Stimulated activated CD4-positive, alpha-beta T cell treated with anti-CD3 and anti-CD28 coated beads, Interleukin-1b, Interleukin-23, amount 100 ng/mL, for 1 hour (primary cell): ENCODE measurements at regions not wholly inside any gene's neighbourhood (a gene's known extent, or its start where the extent isn't known, plus 50 kb on each side); places are given as distances from the start of the nearest gene placed in this dataset.
"Not testable (repeated sequence)": the region's sequence is repeated elsewhere in the genome, so short reads cannot be mapped to it uniquely, and the experiment has no call there.

Source experiments
- DNase-seq, 2 donors: peaks; one replicate each; pipeline ENCODE4 v3.0.0-alpha.2; 2020; ENCODE audit warnings: low read depth in 2 of 2

GRCh38 chr11:116698080-116698479 is 74.7 kb downstream of the BUD13 start:
- DNase-seq = no peak

DNA sequence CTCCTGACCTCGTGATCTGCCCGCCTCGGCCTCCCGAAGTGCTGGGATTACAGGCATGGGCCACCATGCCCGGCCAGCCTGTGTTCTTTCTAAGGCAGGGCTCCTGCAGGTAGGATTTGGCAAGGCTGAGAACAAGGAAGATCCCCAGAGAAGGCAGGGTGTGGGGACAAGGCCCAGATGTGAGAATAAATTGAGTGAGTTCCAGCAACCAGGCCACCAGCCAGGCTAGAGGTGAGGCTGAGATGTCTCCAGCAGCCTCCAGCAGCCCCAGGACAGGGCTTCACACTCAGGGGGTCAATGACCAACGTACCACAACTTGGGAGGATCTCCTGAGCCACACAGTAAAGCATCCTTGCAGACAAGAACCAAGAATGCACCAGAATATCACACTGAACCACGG is 75.1 kb downstream of the BUD13 start:
- no peak for DNase-seq

GRCh38 chr11:116697011-116697410 is 75.8 kb downstream of the BUD13 start:
- DNase-seq = no peak

DNA sequence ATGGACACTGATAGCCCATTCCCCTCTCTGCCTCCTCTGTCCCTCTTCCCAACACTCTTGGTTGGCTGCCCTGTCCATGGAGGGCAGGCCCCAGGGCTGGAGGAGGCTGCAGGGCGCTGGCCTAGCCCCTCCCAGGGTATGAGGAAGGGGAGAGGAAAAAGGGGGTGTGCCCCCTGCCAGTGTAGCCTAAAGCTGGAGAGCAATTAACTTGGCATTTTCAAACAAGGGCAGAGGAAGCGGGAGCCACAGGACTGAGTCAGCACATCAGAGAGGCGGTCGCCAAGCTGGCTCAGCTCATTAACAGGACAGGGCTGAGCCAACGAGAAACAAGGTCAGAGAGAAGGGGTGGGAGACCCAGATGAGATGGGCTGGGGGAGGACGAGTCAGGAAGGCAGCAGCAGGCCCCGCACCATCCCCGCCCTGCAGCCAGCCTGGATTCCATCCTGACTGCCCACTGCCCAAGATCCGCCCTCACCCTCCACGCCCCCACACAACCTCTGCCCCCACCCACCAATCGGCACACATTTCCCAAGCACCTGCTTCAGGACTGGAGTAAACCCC is 76.3 kb downstream of the BUD13 start:
- DNase-seq = no peak

DNA sequence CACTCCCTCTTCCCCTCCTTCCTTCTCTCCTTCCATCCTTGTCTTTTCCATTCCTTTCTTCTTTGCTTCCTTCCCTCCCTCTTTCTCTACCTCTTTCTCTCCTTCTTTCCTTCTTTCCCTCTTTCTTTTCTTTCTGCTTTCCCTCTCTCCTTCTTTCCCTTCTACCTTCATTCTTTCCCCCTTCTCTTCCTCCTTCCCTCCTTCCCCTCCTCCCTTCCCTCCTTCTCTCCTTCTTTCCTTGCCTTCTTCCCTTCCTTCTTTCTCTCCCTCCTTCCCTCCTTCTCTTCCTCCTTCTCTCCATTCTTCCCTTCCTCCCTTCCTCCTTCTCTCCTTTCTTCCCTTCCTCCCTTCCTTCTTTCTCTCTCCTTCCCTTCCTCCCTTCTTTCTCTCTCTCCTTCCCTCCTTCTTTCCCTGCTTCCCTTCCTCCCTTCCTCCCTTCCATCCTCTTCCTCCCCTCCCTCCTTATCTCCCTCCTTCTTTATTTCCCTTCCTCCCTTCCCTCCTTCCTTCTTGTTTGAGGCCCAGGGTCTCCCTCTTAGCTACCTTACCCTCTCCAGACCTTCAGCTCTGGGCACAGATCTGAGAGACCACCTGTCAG is 77.0 kb downstream of the BUD13 start:
- no peak for DNase-seq

- no peak for DNase-seq
Observed at GRCh38 chr11:116694815-116695590, 77.8 kb downstream of the BUD13 start.

DNA sequence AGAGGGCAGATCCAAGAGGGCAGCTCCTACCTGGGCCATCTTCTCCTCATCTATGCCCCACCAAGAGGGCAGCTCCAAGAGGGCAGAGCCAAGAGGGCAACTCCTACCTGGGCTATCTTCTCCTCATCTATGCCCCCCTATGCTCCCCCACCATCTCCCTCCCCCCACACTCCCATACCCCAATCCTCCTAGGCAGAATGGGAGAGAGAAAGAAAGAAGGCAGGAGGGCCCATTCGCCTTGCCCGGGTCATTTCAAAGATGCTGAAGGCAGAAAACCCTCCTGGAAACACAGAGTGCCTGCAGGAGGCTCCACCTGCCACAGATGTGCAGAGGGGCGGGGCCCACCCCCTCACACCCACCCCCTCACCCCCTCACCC is 78.5 kb downstream of the BUD13 start:
- no peak for DNase-seq

DNA sequence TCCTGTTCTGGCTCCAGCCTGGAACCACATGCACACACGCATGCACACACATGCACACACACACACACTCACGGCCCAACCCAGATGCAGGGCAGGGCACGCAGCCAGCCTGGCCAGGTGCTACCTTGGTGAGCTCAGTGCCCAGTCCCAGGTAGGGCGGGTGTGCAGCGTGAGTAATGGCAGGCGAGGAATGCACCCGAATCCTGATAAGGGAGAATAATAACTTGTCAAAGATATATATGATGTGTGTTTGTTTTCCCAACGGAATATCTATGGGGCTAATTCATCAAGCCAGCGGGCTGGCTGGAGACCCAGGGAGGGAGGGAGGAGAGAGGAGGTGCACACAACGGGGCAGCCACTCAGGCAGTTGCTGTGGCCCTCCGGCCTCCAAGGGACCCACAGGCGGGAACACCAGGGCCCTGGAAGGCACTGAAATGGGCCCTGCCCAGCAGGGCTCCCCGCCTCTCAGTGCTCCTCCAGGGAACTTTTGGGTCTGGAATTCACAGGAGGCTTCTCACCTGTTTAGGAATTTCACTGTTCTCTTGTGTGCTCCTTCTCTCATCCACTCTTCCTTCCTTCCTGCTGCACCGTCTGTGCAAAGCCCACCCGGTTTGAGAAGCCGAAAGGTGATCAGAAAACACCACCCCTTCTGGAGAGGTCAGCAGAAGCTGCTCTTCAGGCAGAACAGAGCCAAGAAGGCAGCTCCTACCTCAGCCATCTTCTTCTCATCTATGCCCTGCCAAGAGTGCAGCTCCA is 79.0 kb downstream of the BUD13 start:
- DNase-seq = no peak

- DNase-seq = no peak
Observed at GRCh38 chr11:116693102-116693570, 79.7 kb downstream of the BUD13 start.

- DNase-seq = no peak
Observed at GRCh38 chr11:116692318-116693101, 80.3 kb downstream of the BUD13 start.

- DNase-seq = peak in 1 of 2 donors; percentile 35
Observed at GRCh38 chr11:116691771-116692177, 81.0 kb downstream of the BUD13 start.

- no peak for DNase-seq
Observed at GRCh38 chr11:116690611-116691010, 82.2 kb downstream of the BUD13 start.

GRCh38 chr11:116689413-116690127 is 83.2 kb downstream of the BUD13 start:
- no peak for DNase-seq

DNA sequence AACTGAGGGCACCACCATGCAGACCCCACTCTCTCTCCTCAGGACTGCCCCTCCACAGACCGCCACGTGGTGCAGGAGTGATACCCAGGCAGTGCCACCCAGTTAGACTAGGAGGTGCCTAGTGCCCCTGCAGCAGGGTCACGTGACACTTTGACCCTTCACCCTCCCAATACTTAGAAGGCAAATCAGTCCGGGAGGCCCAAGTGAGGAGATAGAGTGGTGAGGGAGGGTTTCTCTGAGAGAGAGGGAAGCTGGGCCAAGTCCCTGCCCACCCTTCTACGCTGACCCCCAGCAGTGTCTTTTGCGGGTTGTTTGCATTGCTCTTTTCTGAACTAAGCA is 84.6 kb downstream of the BUD13 start:
- no peak for DNase-seq

- DNase-seq = no peak
Observed at GRCh38 chr11:116687458-116688201, 85.2 kb downstream of the BUD13 start.

GRCh38 chr11:116686866-116687265 is 85.9 kb downstream of the BUD13 start:
- DNase-seq = no peak

- no peak for DNase-seq
Observed at GRCh38 chr11:116683982-116684381, 88.8 kb downstream of the BUD13 start.

GRCh38 chr11:116680349-116681125 is 92.2 kb downstream of the BUD13 start:
- no peak for DNase-seq

- no peak for DNase-seq
Observed at GRCh38 chr11:116678887-116679286, 93.9 kb downstream of the BUD13 start.

DNA sequence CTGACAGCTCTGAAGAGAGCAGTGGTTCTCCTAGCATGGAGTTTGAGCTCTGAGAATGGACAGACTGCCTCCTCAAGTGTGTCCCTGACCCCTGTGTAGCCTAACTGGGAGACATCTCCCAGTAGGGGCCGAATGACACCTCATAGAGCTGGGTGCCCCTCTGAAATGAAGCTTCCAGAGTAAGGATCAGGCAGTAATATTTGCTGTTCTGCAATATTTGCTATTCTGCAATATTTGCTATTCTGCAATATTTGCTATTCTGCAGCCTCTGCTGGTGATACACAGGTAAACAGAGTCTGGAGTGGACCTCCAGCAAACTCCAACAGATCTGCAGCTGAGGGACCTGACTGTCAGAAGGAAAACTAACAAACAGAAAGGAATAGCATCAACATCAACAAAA is 105.5 kb downstream of the BUD13 start:
- DNase-seq = not testable (repeated sequence)
